Lower lobe of right lung (tissue), 2 donors: ENCODE measurements at regions not wholly inside any gene's neighbourhood (a gene's known extent, or its start where the extent isn't known, plus 50 kb on each side); places are given as distances from the start of the nearest gene placed in this dataset.

Experiments
- ATAC-seq, 2 donors: fragments of 200-7000 bp; cut with Tn5 transposase; one replicate each; pipeline ENCODE4 v1.9.1; 2020 to 2022; ENCODE audit warnings: mild to moderate bottlenecking in 2 of 2, moderate library complexity in 2 of 2
- DNase-seq: peaks from one replicate; pipeline ENCODE4 v3.0.0-alpha.2; 2020
- H3K27ac ChIP-seq: fragments of 200-600 bp; one replicate; pipeline ENCODE4 v1.8.0; 2022
- H3K27me3 ChIP-seq: fragments of 200-600 bp; one replicate; pipeline ENCODE4 v1.8.0; 2022; ENCODE audit warnings: low read depth
- H3K36me3 ChIP-seq: fragments of 200-600 bp; one replicate; pipeline ENCODE4 v1.8.0; 2022; ENCODE audit warnings: mild to moderate bottlenecking
- H3K4me1 ChIP-seq: fragments of 200-600 bp; one replicate; pipeline ENCODE4 v1.8.0; 2022
- H3K4me3 ChIP-seq: fragments of 200-600 bp; one replicate; pipeline ENCODE4 v1.8.0; 2022; ENCODE audit warnings: mild to moderate bottlenecking
- H3K9me3 ChIP-seq: fragments of 200-600 bp; one replicate; pipeline ENCODE4 v1.8.0; 2022
- CTCF ChIP-seq: fragments of 200-600 bp; IDR thresholded peaks from one replicate; pipeline ENCODE4 v1.8.0; 2022; ENCODE audit warnings: antibody characterized with exemption, mild to moderate bottlenecking
- intact Hi-C: fragments of 100-400 bp; cut with DNase I; formaldehyde crosslinking; loops from one replicate; pipeline ENCODE4 v1.11.0; 2022
- donor health status: DM: no; HTN: yes; CAD: no; lungs with severe emphysema.

- Histone ChIP-seq H3K27me3 (no peaks in the 10 kb centered on the region), H3K27ac (peak overlapping the region; percentile 24), H3K9me3 (no peaks in the 10 kb centered on the region), H3K36me3 (no peaks in the 10 kb centered on the region), H3K4me1 (peaks cover 39% of the 10 kb centered on the region), H3K4me3 (no peak overlapping the region)
- TF ChIP-seq CTCF, result no peak
- ATAC-seq (no peak), DNase-seq (no peak)
- intact Hi-C loops, result no loop called here
These were observed 80.5 kb downstream of the CLDN34 start for GRCh38 chrX:10047631-10048030.

- TF ChIP-seq CTCF, result no peak
- peaks cover 43% of the 10 kb centered on the region for H3K4me1 ChIP-seq
- no peak overlapping the region for H3K4me3 ChIP-seq
- H3K9me3 ChIP-seq, result no peaks in the 10 kb centered on the region
- intact Hi-C loops, result no loop called here
- H3K36me3 ChIP-seq, result no peaks in the 10 kb centered on the region
- DNase-seq (no peak), ATAC-seq (no peak)
- H3K27me3 ChIP-seq, result no peaks in the 10 kb centered on the region
- H3K27ac ChIP-seq, result peak overlapping the region; percentile 24
These were observed 80.9 kb downstream of the CLDN34 start for GRCh38 chrX:10048076-10048475.

GRCh38 chrX:10048707-10049106, 81.5 kb downstream of the CLDN34 start:
- peak; percentile 61 for DNase-seq
- ATAC-seq, result peak; percentile 79 to 88
- Histone ChIP-seq H3K27me3 (no peaks in the 10 kb centered on the region), H3K36me3 (no peaks in the 10 kb centered on the region), H3K27ac (no peak overlapping the region), H3K9me3 (no peaks in the 10 kb centered on the region), H3K4me3 (no peak overlapping the region), H3K4me1 (peaks cover 50% of the 10 kb centered on the region)
- intact Hi-C loops, result no loop called here
- TF ChIP-seq CTCF, result no peak

- ATAC-seq (no peak), DNase-seq (no peak)
- TF ChIP-seq CTCF, result no peak
- H3K4me3 ChIP-seq, result no peak overlapping the region
- intact Hi-C loops, result no loop called here
- H3K9me3 ChIP-seq, result no peaks in the 10 kb centered on the region
- H3K27me3 ChIP-seq, result no peaks in the 10 kb centered on the region
- no peaks in the 10 kb centered on the region for H3K36me3 ChIP-seq
- H3K4me1 ChIP-seq, result peaks cover 49% of the 10 kb centered on the region
- peak overlapping the region; percentile 53 for H3K27ac ChIP-seq
These were observed 82.1 kb downstream of the CLDN34 start for GRCh38 chrX:10049236-10049635.

GRCh38 chrX:10050481-10050880, 83.3 kb downstream of the CLDN34 start:
- ATAC-seq (peak; percentile 37 to 69), DNase-seq (peak; percentile 51)
- Histone ChIP-seq H3K9me3 (no peaks in the 10 kb centered on the region), H3K36me3 (no peaks in the 10 kb centered on the region), H3K27me3 (no peaks in the 10 kb centered on the region), H3K4me1 (peaks cover 40% of the 10 kb centered on the region), H3K27ac (peak overlapping the region; percentile 53), H3K4me3 (no peak overlapping the region)
- intact Hi-C loops, result no loop called here
- no peak for TF ChIP-seq CTCF
